ENCODE measurements at regions not wholly inside any gene's neighbourhood (a gene's known extent, or its start where the extent isn't known, plus 50 kb on each side); places are given as distances from the start of the nearest gene placed in this dataset.
A peak's percentile ranks its signal among the peaks of the same experiment; 100 is the strongest.

DNA sequence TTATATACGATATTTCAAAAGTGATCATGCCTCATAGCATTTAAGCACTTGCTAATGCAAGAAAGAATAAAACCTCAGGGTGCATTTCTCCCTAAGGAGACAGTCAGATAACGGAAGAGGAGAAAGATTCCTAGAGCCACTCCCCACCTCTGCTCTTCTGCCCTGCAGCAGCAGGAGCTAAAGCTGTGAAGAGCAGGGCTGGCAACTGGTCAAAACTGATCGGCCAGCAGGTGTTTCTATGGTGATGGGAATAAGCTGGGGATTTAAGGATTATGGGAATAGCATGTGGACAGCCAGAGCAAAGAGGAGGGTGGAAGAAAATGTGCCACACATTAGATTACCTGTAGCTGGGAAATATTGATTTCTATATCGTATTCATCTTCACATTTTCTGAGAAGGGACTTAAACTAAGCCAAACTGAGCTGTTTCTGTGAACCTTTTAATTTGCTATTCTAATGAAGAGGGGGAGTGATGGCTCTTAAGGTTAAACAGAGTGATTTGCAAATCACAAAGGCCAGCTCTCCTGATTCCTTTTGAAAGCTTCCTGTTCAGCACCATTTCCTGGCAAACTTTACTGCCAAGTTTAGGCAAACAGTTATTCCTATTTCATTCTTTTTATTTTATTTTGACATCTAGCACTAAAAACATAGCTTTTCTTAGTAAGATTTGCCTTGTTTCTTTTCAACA lies 268.9 kb upstream of the PFKP start:
- no peak for DNase-seq

- no peak for DNase-seq
Observed at GRCh38 chr10:2791774-2792443, 275.4 kb upstream of the PFKP start.

GRCh38 chr10:2790396-2791188 lies 276.8 kb upstream of the PFKP start:
- DNase-seq = no peak

DNA sequence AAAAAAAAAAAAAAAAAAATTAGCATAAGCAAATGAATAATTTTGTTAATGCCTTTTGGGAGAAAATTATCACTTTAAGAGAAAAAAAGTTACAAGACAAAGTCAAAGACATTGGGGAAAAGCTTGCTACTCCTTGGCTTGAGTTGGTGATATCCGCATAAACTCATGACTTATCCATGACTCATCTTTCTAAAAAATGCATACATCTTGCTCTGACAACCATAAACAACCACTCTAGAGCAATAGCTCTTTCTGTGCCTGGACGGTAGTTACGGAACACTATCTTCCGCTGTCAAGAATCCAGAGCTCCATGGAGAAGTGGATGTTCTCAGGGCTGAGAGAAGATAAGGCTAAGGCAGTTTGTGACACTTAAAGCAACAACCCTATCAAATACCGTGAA lies 281.1 kb upstream of the PFKP start:
- no peak for DNase-seq

DNA sequence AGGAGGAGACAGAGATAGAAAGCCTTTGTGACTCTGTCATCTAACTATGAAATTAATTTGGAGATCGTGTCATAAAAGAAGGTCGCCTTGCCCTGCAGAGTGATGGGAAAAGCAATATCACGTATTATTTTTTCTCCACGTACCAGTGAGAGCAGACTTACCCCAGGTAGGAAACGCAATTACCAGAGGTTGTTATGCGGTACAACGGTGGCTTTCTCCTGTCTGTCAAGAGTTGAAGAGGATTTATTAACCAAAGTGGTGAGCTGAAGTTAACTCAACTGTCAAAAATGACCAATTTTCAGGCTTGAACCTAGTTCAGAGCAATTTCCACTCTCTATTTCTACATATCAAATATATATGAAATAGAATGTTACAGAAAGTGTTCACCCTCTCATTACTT lies 282.6 kb upstream of the PFKP start:
- DNase-seq = no peak

DNA sequence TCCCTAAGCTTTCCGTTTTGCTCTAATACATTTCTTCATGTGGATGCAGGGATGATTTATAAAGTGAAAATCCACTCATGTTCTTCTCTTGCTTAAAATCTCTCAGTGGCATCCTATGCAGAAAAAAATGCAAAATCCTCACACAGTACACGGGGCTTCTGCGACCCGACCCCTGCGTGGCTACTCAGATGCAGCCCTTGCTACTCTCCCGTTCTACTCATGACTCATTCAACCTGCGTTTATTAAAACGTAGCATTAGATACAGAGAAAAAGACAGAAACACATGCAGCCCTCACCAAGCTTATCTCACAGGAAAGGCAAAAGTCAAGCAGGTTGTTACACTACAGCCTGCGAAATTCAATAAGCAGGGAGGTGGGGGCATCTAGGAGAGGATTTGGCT lies 284.4 kb upstream of the PFKP start:
- no peak for DNase-seq

- DNase-seq = no peak
Observed at GRCh38 chr10:2782265-2782664, 285.1 kb upstream of the PFKP start.

DNA sequence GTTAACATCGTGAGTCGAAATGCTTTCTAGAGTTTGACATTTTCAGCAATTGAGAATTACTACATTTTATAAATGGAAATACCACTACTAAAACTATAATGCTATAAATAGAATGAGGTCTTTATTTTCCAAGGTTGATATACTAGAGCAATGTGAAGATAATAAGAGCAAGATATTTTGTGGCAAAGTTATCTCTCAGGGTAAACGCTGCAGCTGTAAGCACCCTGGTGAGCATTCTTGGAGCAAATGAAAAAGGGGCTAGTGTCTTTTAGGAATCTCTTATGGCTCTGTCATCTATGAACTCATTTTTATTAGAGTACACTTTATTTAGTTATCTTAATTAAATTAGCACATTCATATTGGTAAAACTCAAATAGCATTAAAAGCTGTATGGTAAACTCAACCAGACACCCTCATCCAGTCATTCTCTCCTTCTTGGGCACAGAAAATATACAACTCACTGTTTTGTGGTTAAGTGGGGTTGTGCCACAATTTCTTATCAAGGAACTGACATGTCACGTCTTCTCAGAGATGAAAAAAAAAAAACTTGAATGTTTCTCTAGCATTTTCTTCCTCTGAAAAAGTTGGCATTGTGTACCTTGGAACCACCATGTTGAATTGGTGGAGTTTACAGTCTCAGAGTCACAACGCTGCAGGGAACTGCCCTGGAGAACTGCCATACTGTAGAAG lies 289.5 kb upstream of the PFKP start:
- DNase-seq = no peak

- no peak for DNase-seq
Observed at GRCh38 chr10:2772816-2773631, 294.3 kb upstream of the PFKP start.

DNA sequence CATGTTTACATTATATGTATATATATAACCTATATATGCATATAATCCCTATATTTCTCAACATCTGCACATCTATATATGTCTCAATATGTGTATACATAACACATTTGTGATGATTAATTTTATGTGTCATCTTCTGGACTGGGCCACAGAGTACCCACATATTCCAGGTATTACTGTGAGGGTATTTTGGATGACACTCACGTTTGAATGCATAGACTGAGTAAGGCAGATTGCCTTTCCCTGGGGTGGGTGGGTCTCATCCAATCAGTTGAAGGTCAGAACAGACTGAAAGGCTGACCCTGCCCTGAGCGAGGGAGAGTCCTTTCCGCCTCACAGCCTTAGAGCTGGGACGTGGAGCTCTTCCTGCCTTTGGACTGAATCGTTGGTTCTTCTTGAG lies 295.2 kb upstream of the PFKP start:
- DNase-seq = no peak

GRCh38 chr10:2767293-2767692 lies 300.1 kb upstream of the PFKP start:
- peak; percentile 18 for DNase-seq

GRCh38 chr10:2761971-2762370 lies 305.4 kb upstream of the PFKP start:
- no peak for DNase-seq

DNA sequence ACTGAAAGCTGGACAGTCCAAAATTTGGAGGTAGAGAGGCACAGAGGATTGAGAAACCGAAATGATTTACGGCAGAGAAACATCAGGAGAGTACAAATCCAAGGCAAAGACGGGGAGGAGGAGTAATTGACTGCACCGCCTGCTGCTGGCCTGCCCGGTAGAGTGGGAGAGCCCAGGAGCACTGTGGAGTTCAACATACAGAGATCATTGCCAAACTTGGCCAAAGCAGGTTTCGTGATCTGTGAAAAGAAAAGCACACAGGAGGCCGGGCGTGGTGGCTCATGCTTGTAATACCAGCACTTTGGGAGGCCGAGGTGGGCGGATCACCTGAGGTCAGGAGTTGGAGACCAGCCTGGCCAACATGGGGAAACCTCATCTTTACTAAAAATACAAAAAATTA lies 306.0 kb upstream of the PFKP start:
- DNase-seq = no peak

DNA sequence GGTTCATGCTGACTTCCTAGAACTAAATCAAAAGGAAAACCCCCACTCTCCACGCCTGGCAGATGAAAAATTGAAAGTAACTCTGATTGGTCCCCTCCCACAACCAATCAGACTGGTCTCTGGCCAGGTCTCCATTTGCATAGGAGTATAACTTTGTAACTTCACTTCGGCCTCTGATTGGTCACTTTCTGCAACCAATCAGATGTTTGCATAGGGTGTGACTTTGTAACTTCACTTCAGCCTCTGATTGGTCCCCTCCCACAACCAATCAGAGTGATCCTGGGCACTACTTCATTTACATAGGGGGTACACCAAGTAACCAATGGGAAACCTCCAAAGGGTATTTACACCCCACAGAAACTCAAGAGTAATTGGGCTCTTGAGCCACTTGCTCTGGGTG lies 306.6 kb upstream of the PFKP start:
- no peak for DNase-seq

GRCh38 chr10:2759233-2759632 lies 308.1 kb upstream of the PFKP start:
- DNase-seq = no peak

- no peak for DNase-seq
Observed at GRCh38 chr10:2754943-2755342, 312.4 kb upstream of the PFKP start.

GRCh38 chr10:2748287-2748686 lies 319.1 kb upstream of the PFKP start:
- DNase-seq = no peak

- DNase-seq = no peak
Observed at GRCh38 chr10:2746638-2747037, 320.7 kb upstream of the PFKP start.

DNA sequence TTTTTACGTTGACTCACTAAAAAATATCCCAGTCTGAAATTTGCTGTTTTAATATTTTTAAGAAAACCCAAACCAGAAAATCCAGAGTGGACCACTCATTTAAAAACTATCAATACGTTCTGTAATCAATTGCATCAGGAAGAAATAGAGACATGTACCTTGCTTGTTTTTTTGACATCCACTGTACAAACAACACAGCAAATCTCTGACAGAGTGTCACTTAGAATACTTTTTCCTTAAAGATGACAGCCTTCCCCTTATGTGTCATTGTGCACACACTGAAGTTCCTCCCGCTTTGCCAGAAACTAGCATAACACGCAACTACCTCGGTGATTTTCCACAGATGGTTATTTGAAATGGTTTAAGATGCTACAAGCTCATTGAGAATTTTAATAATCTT lies 321.7 kb upstream of the PFKP start:
- no peak for DNase-seq

DNA sequence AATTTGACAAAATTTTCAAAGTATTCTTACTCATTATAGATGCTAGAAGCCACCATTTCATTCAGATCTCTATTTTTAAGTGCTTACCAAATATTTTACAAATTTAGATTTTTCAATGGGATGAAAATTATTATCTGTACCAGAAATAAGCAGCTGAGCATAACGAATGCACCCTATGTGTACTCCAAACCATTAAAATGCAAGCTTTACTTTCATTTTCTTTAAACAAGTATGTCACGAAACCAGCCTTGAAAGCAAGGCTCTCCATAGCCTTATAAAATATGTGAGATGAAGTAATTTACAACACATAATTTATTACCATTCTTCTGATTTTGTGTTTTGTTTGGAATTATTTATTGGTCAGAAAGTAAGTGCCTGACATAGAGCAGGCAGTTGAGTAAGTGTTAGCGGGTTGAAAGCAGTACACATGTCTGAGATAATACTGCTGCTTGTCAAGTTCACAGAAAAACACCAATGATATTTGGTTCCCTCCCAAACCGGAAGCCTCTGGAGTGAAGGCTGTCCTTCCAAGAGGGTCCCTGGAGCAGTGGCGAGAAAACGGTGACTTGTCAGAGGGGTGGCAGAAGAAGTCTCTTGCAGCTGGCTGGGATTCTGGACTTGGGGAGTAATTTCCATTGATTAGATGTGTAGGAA lies 322.7 kb upstream of the PFKP start:
- peak; percentile 20 for DNase-seq

GRCh38 chr10:2734603-2735002 lies 332.7 kb upstream of the PFKP start:
- DNase-seq = no peak
